K562 (cell line): ENCODE measurements at regions not wholly inside any gene's neighbourhood (a gene's known extent, or its start where the extent isn't known, plus 50 kb on each side); places are given as distances from the start of the nearest gene placed in this dataset.

Experiments used
- CBFA2T3 ChIP-seq: fragments of 450-650 bp; IDR thresholded peaks from 2 replicates; pipeline ENCODE4 v1.6.1; 2017
- CHCHD3 ChIP-seq: fragments of 250-450 bp; sonication (Bioruptor Pico); IDR thresholded peaks from 2 replicates; pipeline ENCODE4 v2.1.2; 2022; ENCODE audit warnings: mild to moderate bottlenecking
- FUS ChIP-seq: fragments of 200-400 bp; formaldehyde crosslinking; optimal IDR thresholded peaks from 2 replicates; pipeline ENCODE3; 2017; ENCODE audit warnings: low read depth, low read length
- HNRNPL ChIP-seq: fragments of 200-400 bp; formaldehyde crosslinking; IDR thresholded peaks from 2 replicates; pipeline ENCODE4 v1.6.1; 2017; ENCODE audit warnings: low read depth, mild to moderate bottlenecking, low read length
- ILK ChIP-seq: fragments of 450-650 bp; IDR thresholded peaks from 2 replicates; pipeline ENCODE4 v1.6.1; 2016; ENCODE audit warnings: missing genetic modification characterization, low read depth, mild to moderate bottlenecking, missing compliant biosample characterization, moderate library complexity, borderline replicate concordance
- LEF1 ChIP-seq: fragments of 450-650 bp; IDR thresholded peaks from 2 replicates; pipeline ENCODE4 v1.6.1; 2016; ENCODE audit warnings: mild to moderate bottlenecking
- MCM2 ChIP-seq: fragments of 450-650 bp; IDR thresholded peaks from 2 replicates; pipeline ENCODE4 v1.6.1; 2017; ENCODE audit warnings: low read depth, mild to moderate bottlenecking
- RFX7 ChIP-seq: fragments of 250-450 bp; sonication (Bioruptor Pico); IDR thresholded peaks from 2 replicates; pipeline ENCODE4 v1.5.1; 2021; ENCODE audit warnings: mild to moderate bottlenecking
- TF ChIP-seq, protein P1 (sequence below), 3 experiments: IDR thresholded peaks in 2 of 3; conservative IDR thresholded peaks in 1 of 3; 2 replicates each; pipeline ENCODE4 v1.5.1; 2011 to 2012; ENCODE audit warnings: low read length in 3 of 3, mild to moderate bottlenecking in 3 of 3, control low read depth in 2 of 3, improper control_type of control experiment in 1 of 3, inconsistent platforms in 1 of 3, low read depth in 1 of 3, mixed read lengths in 1 of 3, moderate library complexity in 1 of 3; ENCODE audit not compliant: insufficient read depth in 2 of 3
- TF ChIP-seq, protein P2 (sequence below), 2 experiments: fragments of 450-650 bp; formaldehyde crosslinking in 1 of 2; IDR thresholded peaks; 2 replicates each; pipeline versions ENCODE4 v1.4.0 to v1.6.1; 2014 to 2020; ENCODE audit warnings: mild to moderate bottlenecking in 2 of 2, borderline replicate concordance in 1 of 2, low read depth in 1 of 2
- TF ChIP-seq, protein P3 (sequence below): fragments of 200-800 bp; sonication (Bioruptor generic); IDR thresholded peaks from 2 replicates; pipeline ENCODE4 v1.6.1; 2016; ENCODE audit warnings: missing genetic modification characterization, missing compliant biosample characterization
- TF ChIP-seq, protein P4 (sequence below): fragments of 450-650 bp; formaldehyde crosslinking; IDR thresholded peaks from 2 replicates; pipeline ENCODE4 v1.4.0; 2020; ENCODE audit warnings: mild to moderate bottlenecking, moderate library complexity

DNA sequence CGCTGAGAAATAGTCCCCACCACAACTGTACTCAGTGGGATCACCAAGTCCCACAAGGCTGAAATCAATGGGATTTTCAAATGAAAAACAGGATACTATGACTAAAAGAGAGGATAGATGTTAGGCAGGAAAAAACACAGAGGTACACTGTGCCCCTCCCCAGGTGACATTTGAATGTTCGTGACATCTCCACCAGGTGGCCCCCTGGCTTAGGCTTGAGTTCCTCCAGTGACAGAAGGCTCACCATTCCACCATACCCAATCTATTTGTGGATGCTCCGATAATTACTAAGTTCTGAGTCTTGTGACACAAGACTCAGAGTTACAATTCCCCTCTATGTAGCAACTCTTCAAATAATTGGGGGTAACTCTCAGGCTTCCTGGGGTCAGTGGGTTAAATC, 77.5 kb upstream of the KCNMA1 start (continued):
- TF ChIP-seq, protein P1, sequence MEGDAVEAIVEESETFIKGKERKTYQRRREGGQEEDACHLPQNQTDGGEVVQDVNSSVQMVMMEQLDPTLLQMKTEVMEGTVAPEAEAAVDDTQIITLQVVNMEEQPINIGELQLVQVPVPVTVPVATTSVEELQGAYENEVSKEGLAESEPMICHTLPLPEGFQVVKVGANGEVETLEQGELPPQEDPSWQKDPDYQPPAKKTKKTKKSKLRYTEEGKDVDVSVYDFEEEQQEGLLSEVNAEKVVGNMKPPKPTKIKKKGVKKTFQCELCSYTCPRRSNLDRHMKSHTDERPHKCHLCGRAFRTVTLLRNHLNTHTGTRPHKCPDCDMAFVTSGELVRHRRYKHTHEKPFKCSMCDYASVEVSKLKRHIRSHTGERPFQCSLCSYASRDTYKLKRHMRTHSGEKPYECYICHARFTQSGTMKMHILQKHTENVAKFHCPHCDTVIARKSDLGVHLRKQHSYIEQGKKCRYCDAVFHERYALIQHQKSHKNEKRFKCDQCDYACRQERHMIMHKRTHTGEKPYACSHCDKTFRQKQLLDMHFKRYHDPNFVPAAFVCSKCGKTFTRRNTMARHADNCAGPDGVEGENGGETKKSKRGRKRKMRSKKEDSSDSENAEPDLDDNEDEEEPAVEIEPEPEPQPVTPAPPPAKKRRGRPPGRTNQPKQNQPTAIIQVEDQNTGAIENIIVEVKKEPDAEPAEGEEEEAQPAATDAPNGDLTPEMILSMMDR (IDR thresholded peaks at IDR 0.05 in 2 of 3, conservative IDR thresholded peaks at IDR 0.05 in 1 of 3; ENCODE audit: insufficient read depth in 2 of 3, low read depth in 1 of 3, low read length in 3 of 3), result peak; percentile 67 to 79 (median 74)
- TF ChIP-seq ILK (tag) (no peak), CBFA2T3 (no peak), MCM2 (no peak), FUS (no peak), CHCHD3 (CRISPR knock-in tag) (no peak), HNRNPL (no peak), LEF1 (no peak), RFX7 (CRISPR knock-in tag) (no peak)
- TF ChIP-seq, protein P2, sequence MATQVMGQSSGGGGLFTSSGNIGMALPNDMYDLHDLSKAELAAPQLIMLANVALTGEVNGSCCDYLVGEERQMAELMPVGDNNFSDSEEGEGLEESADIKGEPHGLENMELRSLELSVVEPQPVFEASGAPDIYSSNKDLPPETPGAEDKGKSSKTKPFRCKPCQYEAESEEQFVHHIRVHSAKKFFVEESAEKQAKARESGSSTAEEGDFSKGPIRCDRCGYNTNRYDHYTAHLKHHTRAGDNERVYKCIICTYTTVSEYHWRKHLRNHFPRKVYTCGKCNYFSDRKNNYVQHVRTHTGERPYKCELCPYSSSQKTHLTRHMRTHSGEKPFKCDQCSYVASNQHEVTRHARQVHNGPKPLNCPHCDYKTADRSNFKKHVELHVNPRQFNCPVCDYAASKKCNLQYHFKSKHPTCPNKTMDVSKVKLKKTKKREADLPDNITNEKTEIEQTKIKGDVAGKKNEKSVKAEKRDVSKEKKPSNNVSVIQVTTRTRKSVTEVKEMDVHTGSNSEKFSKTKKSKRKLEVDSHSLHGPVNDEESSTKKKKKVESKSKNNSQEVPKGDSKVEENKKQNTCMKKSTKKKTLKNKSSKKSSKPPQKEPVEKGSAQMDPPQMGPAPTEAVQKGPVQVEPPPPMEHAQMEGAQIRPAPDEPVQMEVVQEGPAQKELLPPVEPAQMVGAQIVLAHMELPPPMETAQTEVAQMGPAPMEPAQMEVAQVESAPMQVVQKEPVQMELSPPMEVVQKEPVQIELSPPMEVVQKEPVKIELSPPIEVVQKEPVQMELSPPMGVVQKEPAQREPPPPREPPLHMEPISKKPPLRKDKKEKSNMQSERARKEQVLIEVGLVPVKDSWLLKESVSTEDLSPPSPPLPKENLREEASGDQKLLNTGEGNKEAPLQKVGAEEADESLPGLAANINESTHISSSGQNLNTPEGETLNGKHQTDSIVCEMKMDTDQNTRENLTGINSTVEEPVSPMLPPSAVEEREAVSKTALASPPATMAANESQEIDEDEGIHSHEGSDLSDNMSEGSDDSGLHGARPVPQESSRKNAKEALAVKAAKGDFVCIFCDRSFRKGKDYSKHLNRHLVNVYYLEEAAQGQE (IDR thresholded peaks at IDR 0.05; ENCODE audit: borderline replicate concordance), result peak; percentile 57
- TF ChIP-seq, protein P2 (CRISPR knock-in tag; IDR thresholded peaks at IDR 0.05; ENCODE audit: low read depth), result no peak
- TF ChIP-seq, protein P3, sequence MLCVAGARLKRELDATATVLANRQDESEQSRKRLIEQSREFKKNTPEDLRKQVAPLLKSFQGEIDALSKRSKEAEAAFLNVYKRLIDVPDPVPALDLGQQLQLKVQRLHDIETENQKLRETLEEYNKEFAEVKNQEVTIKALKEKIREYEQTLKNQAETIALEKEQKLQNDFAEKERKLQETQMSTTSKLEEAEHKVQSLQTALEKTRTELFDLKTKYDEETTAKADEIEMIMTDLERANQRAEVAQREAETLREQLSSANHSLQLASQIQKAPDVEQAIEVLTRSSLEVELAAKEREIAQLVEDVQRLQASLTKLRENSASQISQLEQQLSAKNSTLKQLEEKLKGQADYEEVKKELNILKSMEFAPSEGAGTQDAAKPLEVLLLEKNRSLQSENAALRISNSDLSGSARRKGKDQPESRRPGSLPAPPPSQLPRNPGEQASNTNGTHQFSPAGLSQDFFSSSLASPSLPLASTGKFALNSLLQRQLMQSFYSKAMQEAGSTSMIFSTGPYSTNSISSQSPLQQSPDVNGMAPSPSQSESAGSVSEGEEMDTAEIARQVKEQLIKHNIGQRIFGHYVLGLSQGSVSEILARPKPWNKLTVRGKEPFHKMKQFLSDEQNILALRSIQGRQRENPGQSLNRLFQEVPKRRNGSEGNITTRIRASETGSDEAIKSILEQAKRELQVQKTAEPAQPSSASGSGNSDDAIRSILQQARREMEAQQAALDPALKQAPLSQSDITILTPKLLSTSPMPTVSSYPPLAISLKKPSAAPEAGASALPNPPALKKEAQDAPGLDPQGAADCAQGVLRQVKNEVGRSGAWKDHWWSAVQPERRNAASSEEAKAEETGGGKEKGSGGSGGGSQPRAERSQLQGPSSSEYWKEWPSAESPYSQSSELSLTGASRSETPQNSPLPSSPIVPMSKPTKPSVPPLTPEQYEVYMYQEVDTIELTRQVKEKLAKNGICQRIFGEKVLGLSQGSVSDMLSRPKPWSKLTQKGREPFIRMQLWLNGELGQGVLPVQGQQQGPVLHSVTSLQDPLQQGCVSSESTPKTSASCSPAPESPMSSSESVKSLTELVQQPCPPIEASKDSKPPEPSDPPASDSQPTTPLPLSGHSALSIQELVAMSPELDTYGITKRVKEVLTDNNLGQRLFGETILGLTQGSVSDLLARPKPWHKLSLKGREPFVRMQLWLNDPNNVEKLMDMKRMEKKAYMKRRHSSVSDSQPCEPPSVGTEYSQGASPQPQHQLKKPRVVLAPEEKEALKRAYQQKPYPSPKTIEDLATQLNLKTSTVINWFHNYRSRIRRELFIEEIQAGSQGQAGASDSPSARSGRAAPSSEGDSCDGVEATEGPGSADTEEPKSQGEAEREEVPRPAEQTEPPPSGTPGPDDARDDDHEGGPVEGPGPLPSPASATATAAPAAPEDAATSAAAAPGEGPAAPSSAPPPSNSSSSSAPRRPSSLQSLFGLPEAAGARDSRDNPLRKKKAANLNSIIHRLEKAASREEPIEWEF (CRISPR knock-in tag), result no peak
- TF ChIP-seq, protein P4, sequence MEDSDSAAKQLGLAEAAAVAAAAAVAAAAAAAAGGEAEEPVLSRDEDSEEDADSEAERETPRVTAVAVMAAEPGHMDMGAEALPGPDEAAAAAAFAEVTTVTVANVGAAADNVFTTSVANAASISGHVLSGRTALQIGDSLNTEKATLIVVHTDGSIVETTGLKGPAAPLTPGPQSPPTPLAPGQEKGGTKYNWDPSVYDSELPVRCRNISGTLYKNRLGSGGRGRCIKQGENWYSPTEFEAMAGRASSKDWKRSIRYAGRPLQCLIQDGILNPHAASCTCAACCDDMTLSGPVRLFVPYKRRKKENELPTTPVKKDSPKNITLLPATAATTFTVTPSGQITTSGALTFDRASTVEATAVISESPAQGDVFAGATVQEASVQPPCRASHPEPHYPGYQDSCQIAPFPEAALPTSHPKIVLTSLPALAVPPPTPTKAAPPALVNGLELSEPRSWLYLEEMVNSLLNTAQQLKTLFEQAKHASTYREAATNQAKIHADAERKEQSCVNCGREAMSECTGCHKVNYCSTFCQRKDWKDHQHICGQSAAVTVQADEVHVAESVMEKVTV, result peak; percentile 16; the same call in 1 of the 2 replicates
